Stomach (tissue), 8 donors: ENCODE measurements at regions not wholly inside any gene's neighbourhood (a gene's known extent, or its start where the extent isn't known, plus 50 kb on each side); places are given as distances from the start of the nearest gene placed in this dataset.

Source experiments
- DNase-seq, 2 donors: peaks; one replicate each; pipeline versions ENCODE4 v3.0.0 to v3.0.0-alpha.2; 2013 to 2019
- H3K27ac ChIP-seq, 5 donors: fragments of 200-600 bp in 4 of 5; sonication (generic) in 4 of 5; one replicate each; pipeline ENCODE4 v1.5.1; 2013 to 2019; ENCODE audit warnings: mild to moderate bottlenecking in 1 of 5, moderate library complexity in 1 of 5
- H3K27me3 ChIP-seq, 3 donors: fragments of 200-600 bp; sonication (generic); one replicate each; pipeline ENCODE4 v1.5.1; 2017 to 2019; ENCODE audit warnings: mixed run types in 1 of 3
- H3K36me3 ChIP-seq, 4 donors: fragments of 200-600 bp; sonication (generic); 1 replicate in 3 of 4; 2 replicates in 1 of 4; pipeline ENCODE4 v1.5.1; 2016 to 2019
- H3K4me1 ChIP-seq, 4 donors: fragments of 200-600 bp; sonication (generic); one replicate each; pipeline ENCODE4 v1.5.1; 2016 to 2019
- H3K4me3 ChIP-seq, 4 donors: fragments of 200-600 bp; sonication (generic) in 3 of 4; one replicate each; pipeline ENCODE4 v1.5.1; 2016 to 2019; ENCODE audit warnings: mild to moderate bottlenecking in 1 of 4
- H3K9me3 ChIP-seq, 4 donors: fragments of 200-600 bp; sonication (generic); one replicate each; pipeline ENCODE4 v1.5.1; 2016 to 2019
- EP300 ChIP-seq: sonication (generic); formaldehyde crosslinking; IDR thresholded peaks from one replicate; pipeline ENCODE4 v1.6.1; 2017; ENCODE audit warnings: antibody characterized with exemption
- POLR2A ChIP-seq, 4 donors: fragments of 450-650 bp; IDR thresholded peaks; one replicate each; pipeline ENCODE4 v1.6.1; 2016; ENCODE audit warnings: antibody characterized with exemption in 4 of 4, control low read depth in 2 of 4, mild to moderate bottlenecking in 1 of 4, moderate library complexity in 1 of 4
- POLR2AphosphoS5 ChIP-seq, 3 donors: sonication (generic); formaldehyde crosslinking; IDR thresholded peaks; one replicate each; pipeline ENCODE4 v1.6.1; 2016; ENCODE audit warnings: antibody characterized with exemption in 3 of 3
- WGBS, 5 donors: extraction: QIAGEN DNeasy Blood & Tissue Kit in 3 of 5; methylation state at CpG; one replicate each; pipeline versions ENCODE4 v1.1.5 to v1.1.7; 2013 to 2018; 5-methylcytosine and 5-hydroxymethylcytosine counted together
- intact Hi-C: fragments of 100-400 bp; cut with DNase I; formaldehyde crosslinking; loops from one replicate; pipeline ENCODE4 v1.15.1; 2023; ENCODE audit warnings: low total_unique reads
- TF ChIP-seq, protein P1 (sequence below), 7 experiments: fragments of 450-650 bp in 4 of 7; fragments of 200-600 bp in 3 of 7; sonication (generic) in 3 of 7; IDR thresholded peaks; one replicate each; pipeline ENCODE4 v1.5.1; 2016 to 2019; ENCODE audit warnings: antibody characterized with exemption in 7 of 7, control low read depth in 2 of 7, mild to moderate bottlenecking in 1 of 7
- donor health status: healthy with polysubstance abuse.
- donor health status: Bipolar disorder and iron deficiency.
- donor health status: healthy.

GRCh38 chr2:138239902-138240491 is 261.6 kb upstream of the SPOPL start:
- Histone ChIP-seq H3K27me3 (no peaks in the 10 kb centered on the region), H3K4me1 (peaks cover 0 to 13% (median 6%) of the 10 kb centered on the region in 4 donors), H3K9me3 (no peaks in the 10 kb centered on the region), H3K27ac (no peak overlapping the region), H3K4me3 (no peak overlapping the region), H3K36me3 (no peaks in the 10 kb centered on the region)
- peak in 1 of 2 donors; percentile 30 for DNase-seq
- intact Hi-C loops = no loop called here
- no peak for TF ChIP-seq POLR2AphosphoS5 (IDR thresholded peaks at IDR 0.05)
- TF ChIP-seq POLR2A (IDR thresholded peaks at IDR 0.05) = no peak
- TF ChIP-seq, protein P1, sequence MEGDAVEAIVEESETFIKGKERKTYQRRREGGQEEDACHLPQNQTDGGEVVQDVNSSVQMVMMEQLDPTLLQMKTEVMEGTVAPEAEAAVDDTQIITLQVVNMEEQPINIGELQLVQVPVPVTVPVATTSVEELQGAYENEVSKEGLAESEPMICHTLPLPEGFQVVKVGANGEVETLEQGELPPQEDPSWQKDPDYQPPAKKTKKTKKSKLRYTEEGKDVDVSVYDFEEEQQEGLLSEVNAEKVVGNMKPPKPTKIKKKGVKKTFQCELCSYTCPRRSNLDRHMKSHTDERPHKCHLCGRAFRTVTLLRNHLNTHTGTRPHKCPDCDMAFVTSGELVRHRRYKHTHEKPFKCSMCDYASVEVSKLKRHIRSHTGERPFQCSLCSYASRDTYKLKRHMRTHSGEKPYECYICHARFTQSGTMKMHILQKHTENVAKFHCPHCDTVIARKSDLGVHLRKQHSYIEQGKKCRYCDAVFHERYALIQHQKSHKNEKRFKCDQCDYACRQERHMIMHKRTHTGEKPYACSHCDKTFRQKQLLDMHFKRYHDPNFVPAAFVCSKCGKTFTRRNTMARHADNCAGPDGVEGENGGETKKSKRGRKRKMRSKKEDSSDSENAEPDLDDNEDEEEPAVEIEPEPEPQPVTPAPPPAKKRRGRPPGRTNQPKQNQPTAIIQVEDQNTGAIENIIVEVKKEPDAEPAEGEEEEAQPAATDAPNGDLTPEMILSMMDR (IDR thresholded peaks at IDR 0.05) = no peak
- no peak for TF ChIP-seq EP300
- WGBS, 5 donors = 59 to 85% (median 70%) methylated on average over 2 of the region's 2 CpGs

- intact Hi-C loops = no loop called here
- TF ChIP-seq, protein P1 (IDR thresholded peaks at IDR 0.05) = no peak
- TF ChIP-seq EP300 (no peak), POLR2AphosphoS5 (IDR thresholded peaks at IDR 0.05) (no peak), POLR2A (IDR thresholded peaks at IDR 0.05) (no peak)
- Histone ChIP-seq H3K36me3 (no peaks in the 10 kb centered on the region), H3K27me3 (no peaks in the 10 kb centered on the region), H3K9me3 (no peaks in the 10 kb centered on the region), H3K27ac (no peak overlapping the region), H3K4me3 (no peak overlapping the region), H3K4me1 (peaks cover 0 to 18% (median 6%) of the 10 kb centered on the region in 4 donors)
- no peak for DNase-seq
These were observed 258.2 kb upstream of the SPOPL start for GRCh38 chr2:138243372-138243771.

GRCh38 chr2:138244501-138244925 is 257.1 kb upstream of the SPOPL start:
- H3K9me3 ChIP-seq = no peaks in the 10 kb centered on the region
- no peaks in the 10 kb centered on the region for H3K27me3 ChIP-seq
- intact Hi-C loops = no loop called here
- peak in 1 of 2 donors; percentile 27 for DNase-seq
- no peaks in the 10 kb centered on the region for H3K36me3 ChIP-seq
- H3K4me1 ChIP-seq = peaks cover 0 to 18% (median 6%) of the 10 kb centered on the region in 4 donors
- peak in 2 of 3 donors; percentile 37 to 50 for TF ChIP-seq POLR2AphosphoS5 (IDR thresholded peaks at IDR 0.05)
- TF ChIP-seq, protein P1 (IDR thresholded peaks at IDR 0.05) = no peak
- peak overlapping the region in 3 of 5 donors; percentile 17 to 46 (median 45) for H3K27ac ChIP-seq
- no peak overlapping the region for H3K4me3 ChIP-seq

DNA sequence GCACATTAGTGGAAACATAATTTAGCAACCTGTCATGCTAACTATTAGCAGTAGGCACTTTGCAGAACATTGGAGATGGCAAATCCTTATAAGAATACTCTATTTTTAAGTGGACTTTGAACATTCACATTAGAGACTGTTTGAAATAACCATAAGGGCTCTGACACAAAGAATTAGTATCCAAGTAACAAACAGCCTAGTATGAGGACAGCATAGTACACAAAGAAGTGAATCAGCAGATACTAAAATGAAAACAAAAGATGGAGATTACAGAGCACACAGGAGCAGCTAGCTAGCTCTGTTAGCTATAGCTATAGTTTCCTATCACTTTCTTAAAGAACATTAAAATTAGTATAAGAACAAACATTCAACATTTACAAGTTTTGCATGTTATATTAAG is 256.3 kb upstream of the SPOPL start:
- peak in 1 of 2 donors; percentile 23 for DNase-seq
- no peak overlapping the region for H3K4me3 ChIP-seq
- TF ChIP-seq POLR2AphosphoS5 (IDR thresholded peaks at IDR 0.05) (no peak), EP300 (no peak), POLR2A (IDR thresholded peaks at IDR 0.05) (no peak)
- TF ChIP-seq, protein P1 (IDR thresholded peaks at IDR 0.05) = no peak
- peaks cover 0 to 18% (median 6%) of the 10 kb centered on the region in 4 donors for H3K4me1 ChIP-seq
- no peaks in the 10 kb centered on the region for H3K36me3 ChIP-seq
- peak overlapping the region in 3 of 5 donors; percentile 16 to 46 (median 45) for H3K27ac ChIP-seq
- no peaks in the 10 kb centered on the region for H3K27me3 ChIP-seq
- intact Hi-C loops = no loop called here
- no peaks in the 10 kb centered on the region for H3K9me3 ChIP-seq
